Frontal cortex (tissue), 3 donors: ENCODE measurements at regions not wholly inside any gene's neighbourhood (a gene's known extent, or its start where the extent isn't known, plus 50 kb on each side); places are given as distances from the start of the nearest gene placed in this dataset.

Experiments used
- DNase-seq, 2 donors: peaks; one replicate each; pipeline ENCODE4 v3.0.0; 2012; ENCODE audit warnings: low spot score in 2 of 2
- FAIRE-seq: peaks from 2 replicates; lab custom pipeline; 2012; peaks lifted over from hg19 to GRCh38; lab: Jason Lieb, UNC
- donor health status: control.
- donor health status: control.
- donor health status: control.

DNA sequence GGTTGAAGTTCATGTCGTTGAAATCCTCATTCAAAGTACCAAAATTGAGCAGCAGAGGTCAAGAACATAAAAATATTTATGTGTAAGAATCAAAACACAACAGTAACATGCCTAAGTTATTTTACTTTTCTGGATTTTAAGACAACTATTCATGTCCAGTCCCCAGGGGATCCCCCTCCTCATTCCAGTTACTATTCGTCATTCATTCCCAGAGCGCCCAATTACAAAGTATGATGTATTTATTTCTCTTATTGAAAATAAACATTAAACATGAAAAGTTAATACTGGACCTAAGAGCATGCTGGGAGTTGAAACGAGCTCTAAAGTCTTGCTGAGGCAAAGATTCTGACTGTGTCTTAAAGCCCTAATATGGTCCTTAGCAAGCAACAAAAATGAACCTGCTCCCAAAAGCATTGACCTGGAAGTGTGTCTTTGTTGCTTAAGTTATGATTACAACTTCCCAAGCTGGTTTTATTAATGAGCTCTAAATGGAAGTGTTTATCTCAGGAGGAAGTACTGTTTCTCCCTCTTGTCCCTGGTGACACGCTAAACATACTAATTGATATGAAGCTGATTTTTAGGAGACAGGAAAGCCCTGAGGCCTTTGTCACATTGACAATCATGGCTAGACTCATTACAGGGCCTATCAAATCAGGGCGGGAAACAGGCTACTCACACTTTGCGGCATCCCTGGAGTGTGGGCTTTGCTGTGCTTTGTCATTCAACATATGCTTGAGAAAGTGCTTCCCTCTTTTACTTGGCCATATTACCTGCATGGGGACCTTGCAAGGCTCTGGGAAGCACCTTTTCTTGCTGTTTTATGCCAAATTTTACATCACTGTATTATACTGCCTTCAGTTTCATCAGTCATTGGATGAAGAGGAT, 192.2 kb upstream of the DTNBP1 start:
- DNase-seq (no peak), FAIRE-seq (no peak)

DNA sequence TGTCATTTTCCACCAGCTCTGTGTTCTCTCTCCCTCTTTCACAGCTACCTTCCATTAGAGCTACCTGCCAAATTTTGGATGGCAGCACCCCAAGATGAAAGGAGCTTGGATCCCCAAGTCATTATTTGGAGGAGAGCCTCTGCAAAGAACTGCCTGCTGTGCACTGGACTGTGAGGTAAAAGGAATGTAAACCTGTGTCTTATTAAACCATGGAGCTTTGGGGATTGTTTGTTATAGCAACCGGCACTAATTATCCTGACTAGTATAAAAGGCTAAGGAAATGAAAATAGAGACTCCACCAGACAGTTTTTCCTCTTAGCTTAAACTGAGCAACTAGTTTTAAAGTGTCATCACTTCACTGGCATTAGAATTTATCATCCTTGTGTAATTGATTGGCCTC, 191.6 kb upstream of the DTNBP1 start:
- FAIRE-seq, result no peak
- DNase-seq, result no peak

DNA sequence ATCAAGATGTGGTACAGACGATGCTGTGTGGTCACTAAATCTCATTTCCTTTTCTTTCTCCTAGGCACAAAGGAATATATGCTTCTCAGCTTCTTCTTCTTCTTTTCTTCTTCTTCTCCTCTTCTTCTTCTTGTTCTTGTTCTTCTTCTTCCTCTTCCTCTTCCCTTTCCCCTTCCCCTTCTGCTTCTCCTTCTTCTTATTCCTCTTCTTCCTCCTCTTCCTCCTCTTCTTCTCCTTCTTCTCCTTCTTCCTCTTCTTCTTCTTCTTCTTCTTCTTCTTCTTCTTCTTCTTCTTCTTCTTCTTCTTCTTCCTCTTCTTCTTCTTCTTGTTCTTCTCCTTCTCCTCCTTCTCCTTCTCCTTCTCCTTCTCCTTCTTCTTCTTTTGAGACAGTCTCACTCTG, 190.4 kb upstream of the DTNBP1 start:
- FAIRE-seq (no peak), DNase-seq (no peak)

DNA sequence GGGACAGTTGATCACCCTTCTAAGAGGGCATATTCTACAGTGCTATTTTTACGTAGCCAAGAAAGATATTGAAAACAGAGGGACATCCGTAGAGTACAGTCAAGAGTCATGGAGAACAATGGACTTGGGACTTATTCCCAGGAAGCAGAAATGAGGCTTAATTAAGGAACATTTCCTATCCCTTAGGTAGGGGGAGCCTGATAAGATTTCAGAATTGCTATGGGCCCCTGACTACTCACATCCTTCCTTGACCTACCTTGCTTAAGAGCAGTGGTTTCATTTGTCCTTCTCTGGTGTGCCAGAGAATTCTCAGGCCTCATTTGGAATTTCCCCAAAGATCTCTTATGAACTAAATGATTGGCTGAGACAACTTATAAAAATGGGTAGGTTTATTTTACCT, 189.5 kb upstream of the DTNBP1 start:
- FAIRE-seq, result no peak
- DNase-seq, result no peak

DNA sequence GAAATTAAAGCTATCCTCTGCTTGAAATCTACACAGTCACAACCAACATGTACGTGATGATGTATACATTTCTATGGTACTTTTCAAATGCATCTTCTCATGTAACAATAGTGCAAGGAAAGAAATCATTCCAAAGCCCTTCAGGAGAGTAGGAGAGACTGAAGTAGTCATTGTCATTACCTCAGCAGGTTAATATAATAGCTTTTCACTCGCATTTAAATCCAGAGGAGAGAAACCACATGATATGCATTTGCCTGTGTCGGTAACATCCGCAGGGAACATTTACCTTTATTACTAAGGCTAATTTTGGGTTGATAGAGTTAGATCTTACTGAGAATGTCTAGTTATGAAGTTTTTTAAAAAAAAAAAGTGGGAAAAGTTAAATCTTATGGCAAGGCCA, 186.6 kb upstream of the DTNBP1 start:
- DNase-seq, result no peak
- FAIRE-seq, result no peak

DNA sequence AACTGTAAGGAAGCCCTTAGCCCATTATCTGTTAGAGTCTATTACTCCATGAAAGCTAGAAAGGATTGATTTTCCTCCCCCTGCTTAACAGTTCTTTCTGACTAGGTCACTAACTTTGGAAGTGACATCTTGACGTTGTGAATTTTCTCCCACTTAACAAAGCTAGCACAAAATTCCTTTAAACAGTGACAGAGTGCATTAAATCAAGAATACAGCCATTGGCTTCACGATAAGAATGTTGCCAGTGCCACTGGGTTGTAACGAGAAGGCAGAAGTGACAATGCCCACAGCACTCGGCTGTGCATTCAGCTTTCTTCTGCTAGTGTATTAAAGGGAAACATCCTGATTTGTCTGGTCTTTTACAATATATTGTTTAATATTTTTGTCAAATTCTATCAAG, 182.7 kb upstream of the DTNBP1 start:
- DNase-seq, result no peak
- no peak for FAIRE-seq

DNA sequence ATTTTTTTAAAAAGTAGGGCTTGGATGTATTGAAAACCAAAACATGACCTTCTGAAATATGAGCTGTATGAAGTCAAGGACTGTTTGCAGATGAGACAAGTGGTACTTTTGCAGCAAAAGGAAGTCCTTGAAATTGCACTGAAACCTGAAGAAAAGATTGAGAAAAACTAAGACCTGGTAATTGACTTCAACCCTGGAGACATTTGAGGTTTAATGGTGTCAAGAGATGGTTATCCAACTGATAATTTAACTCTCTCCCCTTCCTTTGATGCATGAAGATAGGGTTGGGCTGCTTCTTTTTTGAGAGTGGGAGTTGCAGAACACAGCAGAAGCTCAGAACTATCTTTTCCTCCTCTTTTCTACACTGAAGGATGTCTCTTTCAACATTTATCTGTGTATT, 180.9 kb upstream of the DTNBP1 start:
- DNase-seq (no peak), FAIRE-seq (no peak)

DNA sequence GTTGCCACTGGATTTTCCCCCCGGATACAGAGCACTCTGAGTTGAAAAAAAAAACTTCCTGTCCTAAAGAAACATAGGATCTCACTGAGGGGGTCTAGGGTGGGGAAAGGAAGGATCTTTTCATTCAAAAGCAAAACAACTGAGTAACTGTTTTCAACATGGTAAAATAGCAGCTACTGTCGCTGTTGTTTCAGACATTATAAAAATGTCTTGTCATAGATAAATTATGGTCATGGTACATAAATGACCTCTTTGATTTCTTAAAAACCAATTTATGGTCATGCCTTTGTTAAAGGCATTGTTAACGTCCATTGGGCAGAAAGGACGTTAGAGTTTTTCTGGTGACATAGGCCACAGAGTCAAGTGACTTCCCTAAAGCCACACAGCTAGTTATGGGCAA, 180.4 kb upstream of the DTNBP1 start:
- DNase-seq (no peak), FAIRE-seq (no peak)

DNA sequence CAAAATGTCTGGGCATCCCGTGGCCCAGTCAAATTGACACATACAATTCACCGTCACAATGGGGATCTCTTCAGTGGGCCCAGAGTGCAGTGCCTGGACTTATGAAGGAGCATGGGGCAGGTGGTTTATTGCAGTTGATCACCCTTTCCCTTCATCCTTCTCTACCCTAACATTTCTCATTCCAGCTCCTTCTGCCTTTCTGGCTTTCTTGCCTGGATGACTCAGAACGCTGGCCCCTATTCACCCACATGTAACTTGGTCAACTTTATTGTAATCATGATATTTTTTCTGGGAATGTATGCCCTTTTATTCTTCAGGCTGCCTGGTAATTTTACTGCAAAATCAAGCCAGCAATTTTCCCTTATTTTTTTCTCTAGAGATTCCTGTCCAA, 179.9 kb upstream of the DTNBP1 start:
- DNase-seq (no peak), FAIRE-seq (no peak)

DNA sequence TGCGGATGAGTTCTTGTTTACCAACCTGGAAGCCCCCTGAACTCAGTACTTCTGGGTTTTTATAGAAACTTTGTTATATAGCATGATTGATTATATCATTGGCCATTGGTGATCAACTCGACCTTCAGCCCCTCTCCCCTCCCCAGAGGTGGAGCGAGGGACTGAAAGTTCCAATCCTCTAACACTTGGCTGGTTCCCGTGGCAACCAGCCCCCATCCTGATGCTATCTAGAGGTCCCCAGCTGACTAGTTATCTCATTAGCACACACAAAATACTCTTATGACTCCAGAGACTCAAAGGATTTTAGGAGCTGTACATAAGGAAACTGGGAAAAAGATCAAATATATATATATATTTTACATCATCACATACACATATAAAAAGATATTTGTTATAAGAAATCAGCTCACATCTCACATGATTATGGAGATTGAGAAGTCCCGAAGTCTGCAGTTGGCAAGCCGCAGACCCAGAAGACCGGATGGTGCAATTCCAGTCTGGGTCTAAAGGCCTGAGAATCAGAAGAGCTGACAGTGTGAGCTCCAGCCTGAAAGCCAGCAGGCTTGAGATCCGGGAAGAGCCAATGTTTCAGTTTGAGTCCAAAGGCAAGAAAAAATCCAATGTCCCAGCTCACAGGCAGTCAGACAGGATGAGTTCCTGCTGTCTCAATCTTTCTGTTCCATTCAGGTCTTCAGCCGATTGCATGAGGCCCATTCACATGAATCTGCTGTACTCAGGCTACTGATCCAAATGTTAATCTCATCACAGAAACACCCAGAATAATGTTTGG, 179.3 kb upstream of the DTNBP1 start:
- FAIRE-seq, result no peak

DNA sequence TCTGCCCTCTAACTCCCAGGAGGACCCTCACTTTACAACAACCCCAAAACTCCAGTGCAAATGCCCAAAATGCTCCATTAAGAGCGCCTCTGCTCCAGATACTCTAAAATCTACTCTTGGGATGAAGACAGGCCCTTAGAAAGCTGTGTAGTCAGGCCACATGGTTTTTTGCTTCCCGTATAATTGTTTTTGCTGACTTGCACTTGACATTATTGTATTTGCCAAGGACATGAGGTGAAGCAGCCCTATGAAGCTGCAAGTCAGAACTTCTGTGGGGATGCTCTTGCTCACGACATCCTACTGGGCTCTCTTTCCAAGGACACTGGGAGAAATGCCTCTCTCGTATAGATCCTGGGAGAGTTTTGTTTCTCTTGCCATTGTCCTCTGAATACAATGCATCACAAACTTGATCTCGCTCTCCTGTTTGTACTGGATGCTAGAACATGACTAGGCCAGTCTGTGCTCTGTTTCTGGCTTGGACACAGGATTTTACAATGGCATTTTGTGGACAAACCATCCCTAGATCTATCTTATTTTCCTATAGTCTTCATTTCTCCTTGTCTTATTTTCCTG, 177.2 kb upstream of the DTNBP1 start:
- DNase-seq, result no peak
- FAIRE-seq, result no peak

More for the DNA sequence above, 179.3 kb upstream of the DTNBP1 start:
- DNase-seq, result no peak

DNA sequence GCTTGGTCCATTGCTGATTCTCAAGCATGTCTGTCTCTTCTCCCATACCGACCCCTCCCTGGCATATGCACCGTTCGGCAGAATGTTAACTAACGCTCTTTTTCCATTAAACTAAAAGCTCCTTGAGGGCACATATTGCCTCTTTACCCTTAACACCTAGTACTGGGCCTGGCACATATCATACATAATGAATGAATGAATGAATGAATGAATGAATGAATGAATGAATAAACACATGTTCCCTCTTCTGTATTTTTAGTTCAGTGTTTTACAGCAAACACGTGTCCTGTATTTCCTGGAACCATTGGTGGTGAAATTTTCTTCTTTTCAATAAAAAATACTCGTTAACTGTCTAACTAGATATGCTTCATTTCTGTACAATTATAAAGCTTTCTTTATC, 174.4 kb upstream of the DTNBP1 start:
- DNase-seq (no peak), FAIRE-seq (no peak)

DNA sequence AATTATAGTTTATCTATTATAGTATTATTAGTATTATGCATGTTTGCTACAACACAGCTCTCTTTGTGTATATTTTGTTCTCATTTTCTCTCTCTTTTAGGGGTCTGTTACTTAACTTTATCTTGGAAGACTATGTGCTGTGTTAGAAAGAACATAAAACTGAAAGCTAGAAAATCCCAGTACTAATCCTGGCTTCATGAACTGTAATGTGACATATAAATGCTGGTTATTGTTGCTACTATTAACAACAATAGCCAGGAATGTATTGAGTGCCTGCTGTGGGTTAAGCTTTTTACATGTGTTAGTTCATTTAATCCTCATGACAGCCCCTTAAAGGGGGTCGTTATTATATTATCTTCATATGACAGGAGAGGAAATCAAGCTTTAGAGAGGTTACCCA, 170.0 kb upstream of the DTNBP1 start:
- no peak for FAIRE-seq
- no peak for DNase-seq

DNA sequence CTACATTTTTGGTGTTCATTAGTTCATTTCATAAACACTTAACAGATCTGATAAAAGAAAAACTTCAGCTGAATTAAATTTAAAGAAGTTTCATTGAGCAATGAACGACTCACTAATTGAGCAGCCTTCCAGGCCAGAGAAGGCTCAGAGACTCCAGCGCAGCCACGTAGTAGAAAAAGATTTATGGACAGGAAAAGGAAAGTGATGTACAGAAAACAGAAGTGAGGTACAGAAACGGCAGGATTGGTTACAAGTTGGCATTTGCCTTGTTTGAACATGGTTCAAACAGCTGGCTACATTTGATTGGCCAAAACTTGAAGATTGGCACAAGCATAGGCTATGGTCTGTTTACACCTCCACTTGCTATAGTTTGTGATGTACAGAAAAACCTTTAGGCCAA, 166.3 kb upstream of the DTNBP1 start:
- no peak for DNase-seq
- no peak for FAIRE-seq

DNA sequence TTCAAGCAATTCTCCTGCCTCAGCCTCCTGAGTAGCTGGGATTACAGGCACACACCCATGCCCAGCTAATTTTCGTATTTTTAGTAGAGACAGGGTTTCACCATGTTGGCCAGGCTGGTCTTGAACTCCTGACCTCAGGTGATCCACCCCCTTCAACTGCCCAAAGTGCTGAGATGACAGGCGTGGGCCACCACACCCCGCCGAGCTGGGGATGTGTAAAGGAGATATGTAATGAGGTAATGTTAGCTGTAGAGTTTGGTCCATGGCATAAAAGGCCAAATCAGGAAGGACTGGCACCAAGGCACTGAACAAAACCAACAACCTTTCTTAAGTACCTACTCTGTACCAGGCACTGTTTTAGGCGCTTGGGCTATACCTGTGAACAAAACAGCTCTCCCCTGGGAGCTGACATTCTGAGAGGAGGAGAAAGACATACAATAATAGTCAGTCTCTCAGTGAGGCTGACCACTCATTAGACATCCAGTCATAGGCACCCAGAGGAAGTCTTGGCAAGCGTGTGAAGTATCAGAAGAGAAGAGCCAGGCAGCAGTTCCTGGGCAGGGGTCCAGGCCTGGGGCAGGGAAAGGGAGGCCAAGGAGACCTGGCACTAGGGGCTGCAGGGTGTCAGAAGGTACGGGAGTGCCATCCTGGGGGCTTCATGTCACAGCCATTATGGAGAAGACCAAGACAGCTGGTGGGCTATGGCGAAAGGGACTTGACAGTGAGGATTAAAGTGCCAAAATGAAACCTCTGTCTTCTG, 164.8 kb upstream of the DTNBP1 start:
- DNase-seq, result no peak
- FAIRE-seq, result no peak

DNA sequence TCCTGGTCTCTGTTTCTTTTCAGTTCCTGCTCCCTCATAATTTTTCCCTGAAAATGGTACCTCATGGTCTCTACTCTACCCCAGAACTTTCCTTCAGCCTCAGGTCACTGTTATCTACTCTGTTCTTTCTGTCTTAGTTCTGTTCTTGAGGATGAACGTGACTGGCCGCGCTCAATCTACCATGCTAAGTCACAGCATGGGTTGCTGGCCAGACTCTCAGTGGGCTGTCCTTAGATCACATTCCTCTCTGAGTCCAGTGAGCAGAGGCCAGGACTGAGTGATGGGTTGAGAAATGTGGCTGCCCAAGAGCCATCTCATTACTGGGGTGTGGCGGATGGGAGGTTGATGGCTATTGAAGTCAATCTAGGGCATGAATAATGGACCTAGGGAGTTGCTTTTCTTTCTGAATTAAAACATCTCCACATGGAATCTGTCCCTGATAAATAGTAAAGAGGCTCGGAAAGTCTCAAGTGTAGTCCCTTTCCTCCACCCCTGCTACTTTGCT, 164.0 kb upstream of the DTNBP1 start:
- DNase-seq (no peak), FAIRE-seq (no peak)

DNA sequence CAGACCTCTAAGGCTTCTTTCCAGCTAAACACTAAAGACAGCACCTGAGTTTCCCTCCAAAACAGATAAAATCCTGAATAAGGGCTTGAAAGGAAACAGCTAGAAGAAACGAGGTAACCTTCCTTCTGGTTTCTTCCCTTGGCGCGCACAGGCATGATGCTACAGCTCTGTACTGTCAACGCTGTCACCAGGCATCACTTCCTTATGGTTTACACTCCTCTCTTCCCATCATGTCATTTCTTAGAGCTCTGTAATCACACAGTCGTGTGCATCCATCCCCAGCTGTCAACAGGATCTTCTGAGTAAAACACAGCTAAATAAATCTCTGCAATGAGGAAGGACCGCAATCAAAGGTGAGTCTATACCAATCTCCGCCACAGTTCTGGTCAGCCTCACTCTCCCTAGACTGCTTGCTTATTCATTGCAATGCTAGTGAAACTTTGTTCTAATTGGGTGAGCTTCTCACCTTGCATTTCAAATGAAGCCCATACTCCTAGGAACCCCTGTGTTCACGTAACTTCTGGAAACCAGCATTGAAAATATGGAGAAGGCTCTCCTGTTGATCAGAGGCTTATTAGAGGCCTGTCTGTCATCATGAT, 162.6 kb upstream of the DTNBP1 start:
- DNase-seq, result no peak
- FAIRE-seq, result no peak

DNA sequence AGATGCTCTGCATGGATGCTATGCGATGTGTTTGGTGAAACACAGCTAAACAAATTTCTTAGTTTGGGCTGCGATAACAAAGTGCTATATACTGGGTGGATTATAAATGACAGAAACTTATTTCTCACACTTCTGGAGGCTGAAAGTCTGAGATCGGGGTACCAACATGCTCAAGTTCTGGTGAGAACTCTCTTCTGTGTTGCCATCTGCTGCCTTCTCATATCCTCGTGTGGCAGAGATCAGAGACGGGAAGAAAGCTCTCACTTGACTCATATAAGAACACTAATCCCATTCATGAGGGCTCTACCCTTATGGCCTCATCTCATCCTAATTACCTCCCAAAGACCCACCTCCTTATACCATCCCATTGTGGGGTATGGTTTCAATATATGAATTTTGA, 162.0 kb upstream of the DTNBP1 start:
- DNase-seq, result no peak
- FAIRE-seq, result no peak

DNA sequence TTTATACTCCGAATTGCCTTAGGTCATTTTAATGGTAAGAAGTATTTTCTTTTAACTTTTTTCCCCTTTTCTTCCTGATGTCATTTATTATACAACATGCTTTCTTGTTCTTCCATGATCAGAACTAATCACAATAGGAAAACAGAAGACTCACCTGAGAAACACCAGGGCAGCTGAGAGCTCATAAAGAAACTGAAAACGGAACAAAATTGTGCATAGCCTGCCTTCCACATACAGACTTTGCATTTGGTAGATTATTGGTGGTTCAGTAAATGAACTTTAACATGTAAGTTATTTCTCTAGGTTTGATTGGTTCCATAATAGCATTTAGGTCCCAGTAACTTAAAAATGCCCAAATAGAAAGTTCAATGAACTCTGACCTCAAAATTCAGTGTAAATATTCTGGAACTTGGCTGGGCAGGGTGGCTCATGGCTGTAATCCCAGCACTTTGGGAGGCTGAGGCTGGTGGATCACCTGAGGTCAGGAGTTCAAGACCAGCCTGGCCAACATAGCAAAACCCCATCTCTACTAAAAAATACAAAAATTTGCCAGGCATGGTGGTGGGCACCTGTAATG, 161.1 kb upstream of the DTNBP1 start:
- FAIRE-seq (no peak), DNase-seq (no peak)
